H1 (cell line): ENCODE measurements at regions not wholly inside any gene's neighbourhood (a gene's known extent, or its start where the extent isn't known, plus 50 kb on each side); places are given as distances from the start of the nearest gene placed in this dataset.
"Not testable (repeated sequence)": the region's sequence is repeated elsewhere in the genome, so short reads cannot be mapped to it uniquely, and the experiment has no call there.

ENCODE experiments used
- CTCF ChIA-PET: fragments of 300-600 bp; sonication (Branson Sonifier 250); formaldehyde crosslinking; loops from one replicate; lab custom pipeline; 2021; ENCODE audit not compliant: partially characterized antibody; lab: Charles Lee
- POLR2A ChIA-PET: fragments of 300-600 bp; sonication (Branson Sonifier 250); formaldehyde crosslinking; loops from one replicate; lab custom pipeline; 2021; ENCODE audit warnings: inconsistent platforms; ENCODE audit not compliant: partially characterized antibody; lab: Charles Lee
- DNase-seq, 2 experiments: peaks; one replicate each; pipeline versions ENCODE4 v3.0.0 to v3.0.0-alpha.2; 2010 to 2022; ENCODE audit warnings: low spot score in 2 of 2, low read depth in 1 of 2, mixed read lengths in 1 of 2
- FAIRE-seq: peaks from 2 replicates; lab custom pipeline; 2011; peaks lifted over from hg19 to GRCh38; lab: Jason Lieb, UNC
- H2AFZ ChIP-seq: 2 replicates; pipeline ENCODE4 v1.8.1; 2012; ENCODE audit warnings: low read length, inconsistent platforms
- H2AK5ac ChIP-seq: 2 replicates; pipeline ENCODE4 v1.6.1; 2013; ENCODE audit warnings: low read depth, low read length
- H2BK120ac ChIP-seq: replicated peaks from 2 replicates; pipeline ENCODE3; 2013; ENCODE audit warnings: low read depth, low read length, inconsistent platforms
- H2BK12ac ChIP-seq: 2 replicates; pipeline ENCODE4 v1.6.1; 2013; ENCODE audit warnings: low read depth, low read length
- H2BK15ac ChIP-seq: 2 replicates; pipeline ENCODE4 v1.6.1; 2013; ENCODE audit warnings: low read length
- H2BK20ac ChIP-seq: 2 replicates; pipeline ENCODE4 v1.6.1; 2013; ENCODE audit warnings: low read length
- H2BK5ac ChIP-seq: 2 replicates; pipeline ENCODE4 v1.6.1; 2013; ENCODE audit warnings: low read depth, low read length
- H3K14ac ChIP-seq: 2 replicates; pipeline ENCODE4 v1.6.1; 2013; ENCODE audit warnings: inconsistent platforms; ENCODE audit not compliant: insufficient read length
- H3K18ac ChIP-seq: 2 replicates; pipeline ENCODE4 v1.6.1; 2013; ENCODE audit warnings: low read length; ENCODE audit errors: extremely low read depth
- H3K23ac ChIP-seq: 2 replicates; pipeline ENCODE4 v1.6.1; 2013; ENCODE audit warnings: inconsistent platforms; ENCODE audit not compliant: insufficient read length
- H3K23me2 ChIP-seq: 2 replicates; pipeline ENCODE4 v1.6.1; 2013; ENCODE audit warnings: low read depth, low read length
- H3K27ac ChIP-seq: 2 replicates; pipeline ENCODE4 v1.6.1; 2011; ENCODE audit warnings: low read depth, low read length, inconsistent platforms
- H3K27me3 ChIP-seq, 4 experiments: replicated peaks in 1 of 4; 1 replicate in 1 of 4; 2 replicates in 3 of 4; pipeline versions ENCODE4 v1.6.1 to v1.8.1; 2011 to 2013; ENCODE audit warnings: low read length in 3 of 4, mild to moderate bottlenecking in 3 of 4, inconsistent platforms in 2 of 4, mixed read lengths in 2 of 4, moderate library complexity in 1 of 4; ENCODE audit not compliant: control insufficient read depth in 3 of 4, insufficient read depth in 3 of 4; ENCODE audit errors: extremely low read depth in 1 of 4
- H3K36me3 ChIP-seq, 4 experiments: 2 replicates each; pipeline versions ENCODE4 v1.6.1 to v1.8.1; 2011 to 2013; ENCODE audit warnings: mild to moderate bottlenecking in 4 of 4, low read length in 3 of 4, moderate library complexity in 2 of 4, control low read depth in 1 of 4, inconsistent platforms in 1 of 4; ENCODE audit not compliant: insufficient read depth in 4 of 4, control insufficient read depth in 2 of 4
- H3K4ac ChIP-seq: replicated peaks from 2 replicates; pipeline ENCODE3; 2013; ENCODE audit warnings: low read length, low read depth, mixed read lengths, inconsistent platforms; ENCODE audit not compliant: insufficient read length
- H3K4me1 ChIP-seq, 4 experiments: replicated peaks in 1 of 4; 1 replicate in 1 of 4; 2 replicates in 3 of 4; pipeline versions ENCODE4 v1.6.1 to v1.8.1; 2011 to 2013; ENCODE audit warnings: low read length in 3 of 4, inconsistent platforms in 2 of 4, mixed read lengths in 1 of 4; ENCODE audit not compliant: insufficient read depth in 4 of 4, control insufficient read depth in 3 of 4
- H3K4me2 ChIP-seq, 2 experiments: 2 replicates each; pipeline versions ENCODE4 v1.6.1 to v1.8.1; 2011 to 2013; ENCODE audit warnings: low read depth in 2 of 2, low read length in 2 of 2, control low read depth in 1 of 2, inconsistent platforms in 1 of 2, mild to moderate bottlenecking in 1 of 2; ENCODE audit not compliant: insufficient read depth in 1 of 2
- H3K4me3 ChIP-seq, 4 experiments: fragments of 200-600, 300-600 bp in 1 of 4; sonication (generic), shearing (Covaris generic), sonication (Bioruptor Twin) in 1 of 4; 2 replicates each; pipeline versions ENCODE4 v1.5.1 to v1.8.1; 2011 to 2016; ENCODE audit warnings: low read length in 4 of 4, low read depth in 3 of 4, control low read depth in 2 of 4, inconsistent platforms in 2 of 4, mild to moderate bottlenecking in 2 of 4, mixed read lengths in 1 of 4, moderate library complexity in 1 of 4; ENCODE audit not compliant: insufficient read depth in 2 of 4; ENCODE audit errors: extremely low read depth in 1 of 4
- H3K56ac ChIP-seq: replicated peaks from 2 replicates; pipeline ENCODE3; 2013; ENCODE audit warnings: low read depth, mild to moderate bottlenecking, mixed read lengths, low read length, inconsistent platforms; ENCODE audit not compliant: insufficient read length
- H3K79me1 ChIP-seq: 2 replicates; pipeline ENCODE4 v1.6.1; 2013; ENCODE audit warnings: low read depth, low read length, control low read depth
- H3K79me2 ChIP-seq, 2 experiments: 2 replicates each; pipeline versions ENCODE4 v1.6.1 to v1.8.1; 2012 to 2013; ENCODE audit warnings: low read length in 2 of 2, mild to moderate bottlenecking in 2 of 2, inconsistent platforms in 1 of 2; ENCODE audit not compliant: insufficient read depth in 2 of 2, control insufficient read depth in 1 of 2
- H3K9ac ChIP-seq, 4 experiments: replicated peaks in 1 of 4; 1 replicate in 1 of 4; 2 replicates in 3 of 4; pipeline versions ENCODE4 v1.6.1 to v1.8.1; 2011 to 2013; ENCODE audit warnings: low read depth in 3 of 4, low read length in 3 of 4, control low read depth in 2 of 4, mild to moderate bottlenecking in 2 of 4, moderate library complexity in 2 of 4, inconsistent platforms in 1 of 4; ENCODE audit errors: extremely low read depth in 1 of 4
- H3K9me3 ChIP-seq, 2 experiments: 2 replicates each; pipeline versions ENCODE4 v1.6.1 to v1.8.1; 2012 to 2013; ENCODE audit warnings: mild to moderate bottlenecking in 2 of 2, moderate library complexity in 2 of 2, control low read depth in 1 of 2, inconsistent platforms in 1 of 2, low read depth in 1 of 2, low read length in 1 of 2, mixed read lengths in 1 of 2; ENCODE audit not compliant: insufficient read depth in 2 of 2
- H4K20me1 ChIP-seq, 2 experiments: replicated peaks in 1 of 2; 2 replicates each; pipeline versions ENCODE3 to v1.8.1; 2011 to 2013; ENCODE audit warnings: inconsistent platforms in 2 of 2, low read length in 2 of 2, mild to moderate bottlenecking in 1 of 2; ENCODE audit not compliant: insufficient read depth in 2 of 2, control insufficient read depth in 1 of 2
- H4K5ac ChIP-seq: 2 replicates; pipeline ENCODE4 v1.6.1; 2013; ENCODE audit warnings: low read length, low read depth, mixed read lengths, inconsistent platforms; ENCODE audit not compliant: insufficient read length
- H4K8ac ChIP-seq: 2 replicates; pipeline ENCODE4 v1.8.0; 2013; ENCODE audit warnings: mild to moderate bottlenecking, moderate library complexity, low read length, inconsistent platforms; ENCODE audit not compliant: insufficient read depth; ENCODE audit errors: extremely low read depth
- H4K91ac ChIP-seq: replicated peaks from 2 replicates; pipeline ENCODE3; 2013; ENCODE audit warnings: low read length, mixed read lengths, inconsistent platforms; ENCODE audit not compliant: insufficient read length
- WGBS, 2 experiments: shearing (Covaris generic) in 1 of 2; methylation state at CpG; one replicate each; pipeline versions ENCODE4 v1.1.6 to v1.1.7; 2013 to 2015; ENCODE audit warnings: low lambda C conversion rate in 2 of 2, mixed read lengths in 2 of 2, inconsistent platforms in 1 of 2, low coverage in 1 of 2, missing lambda C conversion rate in 1 of 2; ENCODE audit not compliant: insufficient replicate concordance in 2 of 2, insufficient coverage in 1 of 2, insufficient read length in 1 of 2; ENCODE audit errors: extremely low coverage in 1 of 2, missing lambda C conversion rate in 1 of 2; 5-methylcytosine and 5-hydroxymethylcytosine counted together
- TF ChIP-seq, protein P1 (sequence below), 3 experiments: IDR thresholded peaks; 1 replicate in 2 of 3; 2 replicates in 1 of 3; pipeline versions ENCODE4 v1.5.1 to v1.6.1; 2011; ENCODE audit warnings: low read length in 3 of 3, mild to moderate bottlenecking in 3 of 3, inconsistent platforms in 2 of 3, low read depth in 1 of 3, moderate library complexity in 1 of 3; ENCODE audit not compliant: insufficient read depth in 1 of 3; ENCODE audit errors: control extremely low read depth in 1 of 3

DNA sequence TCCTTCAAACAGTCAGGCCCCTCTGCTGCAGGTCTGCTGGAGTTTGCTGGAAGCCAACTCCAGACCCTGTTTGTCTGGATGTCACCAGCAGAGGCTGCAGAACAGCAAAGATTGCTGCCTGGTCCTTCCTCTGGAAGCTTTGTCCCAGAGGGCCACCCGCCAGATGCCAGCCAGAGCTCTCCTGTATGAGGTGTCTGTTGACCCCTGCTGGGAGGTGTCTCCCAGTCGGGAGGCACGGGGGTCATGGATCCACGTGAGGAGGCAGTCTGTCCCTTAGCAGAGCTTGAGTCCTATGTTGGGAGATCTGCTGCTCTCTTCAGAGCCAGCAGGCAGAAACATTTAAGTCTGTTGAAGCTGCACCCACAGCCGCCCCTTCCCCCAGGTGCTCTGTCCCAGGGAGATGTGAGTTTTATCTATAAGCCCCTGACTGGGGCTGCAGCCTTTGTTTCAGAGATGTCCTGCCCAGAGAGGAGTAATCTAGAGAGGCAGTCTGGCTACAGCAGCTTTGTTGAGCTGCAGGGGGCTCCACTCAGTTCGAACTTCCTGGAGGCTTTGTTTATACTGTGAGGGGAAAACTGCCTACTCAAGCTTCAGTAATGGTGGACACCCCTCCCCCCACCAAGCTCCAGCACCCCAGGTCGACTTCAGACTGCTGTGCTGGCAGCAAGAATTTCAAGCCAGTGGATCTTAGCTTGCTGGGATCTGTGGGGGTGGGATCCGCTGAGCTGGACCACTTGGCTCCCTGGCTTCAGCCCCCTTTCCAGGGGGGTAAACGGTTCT, 72.1 kb downstream of the OGFRL1 start:
- H2AK5ac ChIP-seq, POLR2A ChIA-PET, H2BK120ac ChIP-seq: not testable (repeated sequence)

More for the DNA sequence above, 72.1 kb downstream of the OGFRL1 start:
- H3K18ac ChIP-seq, FAIRE-seq, H3K14ac ChIP-seq, H3K79me1 ChIP-seq, H2BK20ac ChIP-seq, H3K27ac ChIP-seq, H3K23me2 ChIP-seq, H3K9ac ChIP-seq, H4K91ac ChIP-seq, H3K56ac ChIP-seq, H3K9me3 ChIP-seq, H3K27me3 ChIP-seq, H3K36me3 ChIP-seq, H3K79me2 ChIP-seq, H3K4me2 ChIP-seq, H4K8ac ChIP-seq, H2AFZ ChIP-seq, H3K23ac ChIP-seq, H4K20me1 ChIP-seq, H4K5ac ChIP-seq, H3K4ac ChIP-seq, H3K4me3 ChIP-seq, H2BK12ac ChIP-seq, H2BK15ac ChIP-seq, H3K4me1 ChIP-seq: not testable (repeated sequence)
- peak in 1 of 2 experiments; percentile 47 for DNase-seq
- H2BK5ac ChIP-seq, result 0 out of 2 replicates have a peak overlapping the region, but pooled peaks have one; percentile 66
- WGBS, 2 experiments, result 80% methylated on average over 9 of the region's 9 CpGs; no CpG with 5 or more reads in 1 of the 2 experiments
- CTCF ChIA-PET, result interaction anchor here (1.4 to 2.0 kb wide), 3 partner anchors 10 to 317 kb away, joined by 3 to 7 read pairs (median 5); no protein-coding TSS in a partner anchor
- TF ChIP-seq, protein P1, sequence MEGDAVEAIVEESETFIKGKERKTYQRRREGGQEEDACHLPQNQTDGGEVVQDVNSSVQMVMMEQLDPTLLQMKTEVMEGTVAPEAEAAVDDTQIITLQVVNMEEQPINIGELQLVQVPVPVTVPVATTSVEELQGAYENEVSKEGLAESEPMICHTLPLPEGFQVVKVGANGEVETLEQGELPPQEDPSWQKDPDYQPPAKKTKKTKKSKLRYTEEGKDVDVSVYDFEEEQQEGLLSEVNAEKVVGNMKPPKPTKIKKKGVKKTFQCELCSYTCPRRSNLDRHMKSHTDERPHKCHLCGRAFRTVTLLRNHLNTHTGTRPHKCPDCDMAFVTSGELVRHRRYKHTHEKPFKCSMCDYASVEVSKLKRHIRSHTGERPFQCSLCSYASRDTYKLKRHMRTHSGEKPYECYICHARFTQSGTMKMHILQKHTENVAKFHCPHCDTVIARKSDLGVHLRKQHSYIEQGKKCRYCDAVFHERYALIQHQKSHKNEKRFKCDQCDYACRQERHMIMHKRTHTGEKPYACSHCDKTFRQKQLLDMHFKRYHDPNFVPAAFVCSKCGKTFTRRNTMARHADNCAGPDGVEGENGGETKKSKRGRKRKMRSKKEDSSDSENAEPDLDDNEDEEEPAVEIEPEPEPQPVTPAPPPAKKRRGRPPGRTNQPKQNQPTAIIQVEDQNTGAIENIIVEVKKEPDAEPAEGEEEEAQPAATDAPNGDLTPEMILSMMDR (IDR thresholded peaks at IDR 0.05; ENCODE audit: control extremely low read depth in 1 of 3, insufficient read depth in 1 of 3, low read depth in 1 of 3, low read length in 3 of 3), result peak in 1 of 3 experiments; percentile 9; a peak in 1 of 4 replicates
